ENCODE measurements at regions not wholly inside any gene's neighbourhood (a gene's known extent, or its start where the extent isn't known, plus 50 kb on each side); places are given as distances from the start of the nearest gene placed in this dataset.

GRCh38 chr2:52334185-52334584 lies 1302.3 kb upstream of the NRXN1 start:
- H3K4me2 ChIP-seq (ENCODE audit: low read depth, low read length, poor library complexity, severe bottlenecking): no peak overlapping the region
- H3K9me2 ChIP-seq (replicated peaks; ENCODE audit: insufficient read depth, low read length): no peaks in the 10 kb centered on the region
- TF ChIP-seq CTCF (IDR thresholded peaks at IDR 0.05; ENCODE audit: insufficient read depth, low read length, poor library complexity, severe bottlenecking): no peak
- no peak for TF ChIP-seq EZH2phosphoT487 (conservative IDR thresholded peaks at IDR 0.05; ENCODE audit: low read length)
- no peak overlapping the region for H2AFZ ChIP-seq (ENCODE audit: low read depth, low read length, severe bottlenecking)
- H3K27me3 ChIP-seq (ENCODE audit: low read length): no peaks in the 10 kb centered on the region
- H3K4me3 ChIP-seq (ENCODE audit: insufficient read depth, low read length, poor library complexity, severe bottlenecking): no peak overlapping the region
- H3K79me2 ChIP-seq (ENCODE audit: insufficient read depth, low read length): no peaks in the 10 kb centered on the region
- H3K27ac ChIP-seq (ENCODE audit: low read depth, low read length): no peak overlapping the region
- no peaks in the 10 kb centered on the region for H3K9me3 ChIP-seq (ENCODE audit: insufficient read depth, low read length)
- H3F3A ChIP-seq (ENCODE audit: insufficient read depth): no peaks in the 10 kb centered on the region
- H4K20me1 ChIP-seq (ENCODE audit: low read depth, low read length): no peaks in the 10 kb centered on the region
- H3K9ac ChIP-seq (ENCODE audit: low read length): no peak overlapping the region
- no peaks in the 10 kb centered on the region for H3K36me3 ChIP-seq (ENCODE audit: low read length)

DNA sequence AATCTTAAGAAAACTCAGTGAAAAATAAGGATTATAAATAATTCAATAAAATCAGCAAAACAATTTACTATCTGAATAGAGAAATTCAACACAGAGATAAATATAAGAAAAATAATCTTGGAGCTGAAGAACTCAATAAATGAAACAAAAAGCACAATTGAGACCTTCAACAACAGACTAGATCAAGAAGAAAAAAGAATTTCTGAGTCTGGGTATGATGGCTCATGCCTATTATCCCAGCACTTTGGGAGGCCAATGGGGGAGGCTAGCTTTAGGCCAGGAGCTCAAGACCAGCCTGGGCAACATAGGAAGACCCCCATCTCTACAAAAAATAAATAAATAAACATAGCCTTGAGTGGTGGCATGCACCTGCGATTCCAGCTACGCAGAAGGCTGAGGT lies 1295.7 kb upstream of the NRXN1 start:
- H3K4me3 ChIP-seq (ENCODE audit: insufficient read depth, low read length, poor library complexity, severe bottlenecking): no peak overlapping the region
- H3K27me3 ChIP-seq (ENCODE audit: low read length): no peaks in the 10 kb centered on the region
- H3F3A ChIP-seq (ENCODE audit: insufficient read depth): no peaks in the 10 kb centered on the region
- TF ChIP-seq CTCF (IDR thresholded peaks at IDR 0.05; ENCODE audit: insufficient read depth, low read length, poor library complexity, severe bottlenecking) (no peak), EZH2phosphoT487 (conservative IDR thresholded peaks at IDR 0.05; ENCODE audit: low read length) (no peak)
- H3K9ac ChIP-seq (ENCODE audit: low read length): no peak overlapping the region
- H3K9me2 ChIP-seq (replicated peaks; ENCODE audit: insufficient read depth, low read length): no peaks in the 10 kb centered on the region
- H4K20me1 ChIP-seq (ENCODE audit: low read depth, low read length): no peaks in the 10 kb centered on the region
- no peaks in the 10 kb centered on the region for H3K9me3 ChIP-seq (ENCODE audit: insufficient read depth, low read length)
- no peak overlapping the region for H3K27ac ChIP-seq (ENCODE audit: low read depth, low read length)
- no peaks in the 10 kb centered on the region for H3K79me2 ChIP-seq (ENCODE audit: insufficient read depth, low read length)
- H3K36me3 ChIP-seq (ENCODE audit: low read length): no peaks in the 10 kb centered on the region
- no peak overlapping the region for H2AFZ ChIP-seq (ENCODE audit: low read depth, low read length, severe bottlenecking)
- H3K4me2 ChIP-seq (ENCODE audit: low read depth, low read length, poor library complexity, severe bottlenecking): no peak overlapping the region

GRCh38 chr2:52314231-52314630 lies 1282.3 kb upstream of the NRXN1 start:
- Histone ChIP-seq H3K36me3 (ENCODE audit: low read length) (no peaks in the 10 kb centered on the region), H3K4me3 (ENCODE audit: insufficient read depth, low read length, poor library complexity, severe bottlenecking) (no peak overlapping the region), H3F3A (ENCODE audit: insufficient read depth) (no peaks in the 10 kb centered on the region), H3K27me3 (ENCODE audit: low read length) (no peaks in the 10 kb centered on the region), H3K27ac (ENCODE audit: low read depth, low read length) (no peak overlapping the region), H4K20me1 (ENCODE audit: low read depth, low read length) (no peaks in the 10 kb centered on the region), H3K9me3 (ENCODE audit: insufficient read depth, low read length) (no peaks in the 10 kb centered on the region), H3K4me2 (ENCODE audit: low read depth, low read length, poor library complexity, severe bottlenecking) (no peak overlapping the region), H3K9ac (ENCODE audit: low read length) (no peak overlapping the region), H2AFZ (ENCODE audit: low read depth, low read length, severe bottlenecking) (no peak overlapping the region), H3K9me2 (replicated peaks; ENCODE audit: insufficient read depth, low read length) (no peaks in the 10 kb centered on the region), H3K79me2 (ENCODE audit: insufficient read depth, low read length) (no peaks in the 10 kb centered on the region)
- TF ChIP-seq CTCF (IDR thresholded peaks at IDR 0.05; ENCODE audit: insufficient read depth, low read length, poor library complexity, severe bottlenecking) (no peak), EZH2phosphoT487 (conservative IDR thresholded peaks at IDR 0.05; ENCODE audit: low read length) (no peak)

DNA sequence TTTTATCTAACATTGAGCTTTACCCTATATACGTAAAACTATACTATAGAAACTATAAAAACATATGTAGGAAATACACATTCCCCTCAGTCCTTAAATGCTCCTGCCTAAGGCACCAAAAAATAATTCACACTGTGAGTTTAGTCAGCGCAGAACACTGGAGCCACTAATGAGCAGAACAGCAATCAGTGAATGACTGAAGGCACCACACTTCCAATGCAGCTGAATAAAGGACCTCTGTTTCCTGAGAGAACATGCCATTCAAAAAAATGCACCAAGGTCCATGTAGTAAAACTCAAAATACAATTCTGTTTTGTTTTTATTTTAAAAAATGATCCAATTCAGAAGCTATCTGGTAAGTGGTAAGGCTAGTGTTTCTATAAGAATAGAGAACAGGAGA lies 1280.6 kb upstream of the NRXN1 start:
- Histone ChIP-seq H4K20me1 (ENCODE audit: low read depth, low read length) (no peaks in the 10 kb centered on the region), H3K9me3 (ENCODE audit: insufficient read depth, low read length) (no peaks in the 10 kb centered on the region), H3K36me3 (ENCODE audit: low read length) (no peaks in the 10 kb centered on the region), H2AFZ (ENCODE audit: low read depth, low read length, severe bottlenecking) (no peak overlapping the region), H3K9ac (ENCODE audit: low read length) (no peak overlapping the region), H3K4me3 (ENCODE audit: insufficient read depth, low read length, poor library complexity, severe bottlenecking) (no peak overlapping the region), H3K9me2 (replicated peaks; ENCODE audit: insufficient read depth, low read length) (no peaks in the 10 kb centered on the region), H3K27me3 (ENCODE audit: low read length) (no peaks in the 10 kb centered on the region), H3F3A (ENCODE audit: insufficient read depth) (no peaks in the 10 kb centered on the region), H3K4me2 (ENCODE audit: low read depth, low read length, poor library complexity, severe bottlenecking) (no peak overlapping the region), H3K27ac (ENCODE audit: low read depth, low read length) (no peak overlapping the region), H3K79me2 (ENCODE audit: insufficient read depth, low read length) (no peaks in the 10 kb centered on the region)
- TF ChIP-seq EZH2phosphoT487 (conservative IDR thresholded peaks at IDR 0.05; ENCODE audit: low read length): no peak
- no peak for TF ChIP-seq CTCF (IDR thresholded peaks at IDR 0.05; ENCODE audit: insufficient read depth, low read length, poor library complexity, severe bottlenecking)

Data from SU-DHL-6 (cell line).